C4-2B (cell line): ENCODE measurements at regions not wholly inside any gene's neighbourhood (a gene's known extent, or its start where the extent isn't known, plus 50 kb on each side); places are given as distances from the start of the nearest gene placed in this dataset.

Experiments
- CTCF ChIP-seq: fragments of 450-650 bp; conservative IDR thresholded peaks from 2 replicates; pipeline ENCODE4 v1.5.1; 2017; ENCODE audit warnings: mild to moderate bottlenecking
- ZFX ChIP-seq: fragments of 450-650 bp; IDR thresholded peaks from 2 replicates; pipeline ENCODE4 v1.6.1; 2017

GRCh38 chr2:145692971-145693478 is 1173.1 kb upstream of the ZEB2 start:
- TF ChIP-seq CTCF (no peak), ZFX (no peak)
